HG02885 (cell line): ENCODE measurements at regions not wholly inside any gene's neighbourhood (a gene's known extent, or its start where the extent isn't known, plus 50 kb on each side); places are given as distances from the start of the nearest gene placed in this dataset.

Experiments
- ATAC-seq: cut with Tn5 transposase; IDR thresholded peaks from one replicate; pipeline ENCODE4 v1.9.1; 2021; ENCODE audit warnings: mild to moderate bottlenecking; ENCODE audit not compliant: unreplicated experiment, poor library complexity

DNA sequence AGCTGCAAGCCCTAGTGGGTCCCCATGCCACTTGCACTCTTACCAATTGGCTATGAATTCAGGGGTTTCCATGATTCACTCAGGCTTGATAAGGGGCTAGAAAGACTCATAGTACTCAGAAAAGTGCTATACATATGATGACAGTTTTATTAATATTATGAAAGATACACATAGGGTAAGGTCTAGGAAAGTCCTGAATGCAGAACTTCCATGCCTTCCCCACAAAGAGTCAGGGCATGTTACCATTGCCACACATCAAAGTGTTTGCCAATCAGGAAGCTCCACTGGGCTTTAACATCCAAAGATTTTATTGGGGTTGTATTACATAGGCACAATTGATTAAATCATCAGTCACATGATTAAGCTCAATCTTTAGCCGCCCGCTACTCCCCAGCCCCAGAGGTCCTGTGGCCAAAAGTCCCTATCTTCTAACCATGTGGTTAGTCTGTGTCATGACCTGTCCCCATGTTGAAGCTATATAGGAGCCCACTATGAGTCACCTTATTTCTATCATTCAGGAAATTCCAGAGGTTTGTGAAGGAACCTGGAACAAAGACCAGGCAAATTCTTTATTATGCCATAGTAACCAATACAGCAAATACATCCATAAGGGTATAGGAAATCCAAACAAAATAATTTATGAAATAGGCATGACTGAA, 635.6 kb downstream of the STPG2 start:
- ATAC-seq, result no peak
